ENCODE measurements at regions not wholly inside any gene's neighbourhood (a gene's known extent, or its start where the extent isn't known, plus 50 kb on each side); places are given as distances from the start of the nearest gene placed in this dataset.

DNA sequence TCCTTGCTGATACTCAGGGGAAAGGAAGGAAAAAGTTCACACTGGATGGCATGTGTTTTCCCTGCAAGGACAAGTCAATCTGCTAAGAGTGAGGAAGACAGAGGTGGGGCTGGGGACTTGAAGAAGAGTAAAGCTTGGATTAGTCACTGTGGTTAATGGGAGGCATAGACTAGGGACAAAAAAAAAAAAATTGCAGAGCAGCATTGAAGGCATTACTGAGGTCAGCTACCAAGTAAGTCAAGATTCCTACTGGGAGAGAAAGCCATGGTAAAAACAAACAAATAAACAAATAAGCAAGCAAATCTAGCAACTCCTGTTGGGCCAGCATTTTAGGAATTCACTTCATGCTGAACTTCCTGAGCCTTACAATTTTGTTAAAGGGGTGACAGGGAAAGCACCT lies 58.2 kb upstream of the GPC4 start:
- DNase-seq (ENCODE audit: low read depth), result no peak
- TF ChIP-seq, protein P1, sequence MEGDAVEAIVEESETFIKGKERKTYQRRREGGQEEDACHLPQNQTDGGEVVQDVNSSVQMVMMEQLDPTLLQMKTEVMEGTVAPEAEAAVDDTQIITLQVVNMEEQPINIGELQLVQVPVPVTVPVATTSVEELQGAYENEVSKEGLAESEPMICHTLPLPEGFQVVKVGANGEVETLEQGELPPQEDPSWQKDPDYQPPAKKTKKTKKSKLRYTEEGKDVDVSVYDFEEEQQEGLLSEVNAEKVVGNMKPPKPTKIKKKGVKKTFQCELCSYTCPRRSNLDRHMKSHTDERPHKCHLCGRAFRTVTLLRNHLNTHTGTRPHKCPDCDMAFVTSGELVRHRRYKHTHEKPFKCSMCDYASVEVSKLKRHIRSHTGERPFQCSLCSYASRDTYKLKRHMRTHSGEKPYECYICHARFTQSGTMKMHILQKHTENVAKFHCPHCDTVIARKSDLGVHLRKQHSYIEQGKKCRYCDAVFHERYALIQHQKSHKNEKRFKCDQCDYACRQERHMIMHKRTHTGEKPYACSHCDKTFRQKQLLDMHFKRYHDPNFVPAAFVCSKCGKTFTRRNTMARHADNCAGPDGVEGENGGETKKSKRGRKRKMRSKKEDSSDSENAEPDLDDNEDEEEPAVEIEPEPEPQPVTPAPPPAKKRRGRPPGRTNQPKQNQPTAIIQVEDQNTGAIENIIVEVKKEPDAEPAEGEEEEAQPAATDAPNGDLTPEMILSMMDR (IDR thresholded peaks at IDR 0.05; ENCODE audit: insufficient read depth, low read length, poor library complexity, severe bottlenecking), result no peak
- H3K4me3 ChIP-seq (ENCODE audit: low read depth, low read length), result no peak overlapping the region
- H3K36me3 ChIP-seq (ENCODE audit: control insufficient read depth, insufficient read depth, low read length), result no peaks in the 10 kb centered on the region
- no peaks in the 10 kb centered on the region for H3K27me3 ChIP-seq (ENCODE audit: control insufficient read depth, insufficient read depth, low read length)

DNA sequence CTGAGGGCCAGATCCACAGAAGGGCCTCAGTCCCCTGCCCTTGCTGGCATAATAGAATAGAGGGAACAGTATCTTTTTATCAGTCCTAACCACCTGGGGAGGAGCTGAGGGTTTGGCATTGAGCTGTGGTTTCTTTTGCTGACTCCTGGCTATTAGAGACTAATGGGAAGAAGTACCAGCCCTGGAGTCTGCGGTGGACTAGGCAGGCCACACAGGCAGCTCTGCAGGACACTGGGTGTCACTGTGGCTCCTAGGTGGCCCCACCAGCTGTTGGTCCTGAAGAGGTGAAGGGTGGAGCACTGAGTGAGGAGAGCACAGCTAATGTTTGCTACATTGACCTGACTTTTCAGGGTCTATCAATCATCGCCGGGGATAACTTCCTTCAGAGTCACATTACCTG lies 52.8 kb upstream of the GPC4 start:
- no peak overlapping the region for H3K4me3 ChIP-seq (ENCODE audit: low read depth, low read length)
- TF ChIP-seq, protein P1 (IDR thresholded peaks at IDR 0.05; ENCODE audit: insufficient read depth, low read length, poor library complexity, severe bottlenecking), result no peak
- H3K27me3 ChIP-seq (ENCODE audit: control insufficient read depth, insufficient read depth, low read length), result no peaks in the 10 kb centered on the region
- H3K36me3 ChIP-seq (ENCODE audit: control insufficient read depth, insufficient read depth, low read length), result no peaks in the 10 kb centered on the region
- DNase-seq (ENCODE audit: low read depth), result no peak

DNA sequence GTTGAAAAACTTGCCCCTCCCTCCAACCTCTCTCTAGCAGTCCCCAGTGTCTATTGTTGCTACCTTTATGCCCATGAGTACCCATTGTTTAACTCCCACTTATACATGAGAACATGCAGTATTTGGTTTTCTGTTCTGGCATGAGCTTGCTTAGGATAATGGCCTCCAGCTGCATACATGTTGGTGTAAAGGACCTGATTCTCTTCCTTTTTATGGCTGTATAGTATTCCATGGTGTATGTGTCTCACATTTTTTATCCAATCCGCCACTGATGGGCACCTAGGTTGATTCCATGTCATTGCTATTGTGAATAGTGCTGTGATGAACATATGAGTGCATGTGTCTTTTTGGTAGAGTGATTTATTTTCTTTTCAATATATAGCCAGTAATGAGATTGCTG lies 50.0 kb upstream of the GPC4 start:
- H3K27me3 ChIP-seq (ENCODE audit: control insufficient read depth, insufficient read depth, low read length), result no peaks in the 10 kb centered on the region
- H3K4me3 ChIP-seq (ENCODE audit: low read depth, low read length), result no peak overlapping the region
- DNase-seq (ENCODE audit: low read depth), result no peak
- TF ChIP-seq, protein P1 (IDR thresholded peaks at IDR 0.05; ENCODE audit: insufficient read depth, low read length, poor library complexity, severe bottlenecking), result no peak
- H3K36me3 ChIP-seq (ENCODE audit: control insufficient read depth, insufficient read depth, low read length), result no peaks in the 10 kb centered on the region
